ENCODE measurements at regions not wholly inside any gene's neighbourhood (a gene's known extent, or its start where the extent isn't known, plus 50 kb on each side); places are given as distances from the start of the nearest gene placed in this dataset.

DNA sequence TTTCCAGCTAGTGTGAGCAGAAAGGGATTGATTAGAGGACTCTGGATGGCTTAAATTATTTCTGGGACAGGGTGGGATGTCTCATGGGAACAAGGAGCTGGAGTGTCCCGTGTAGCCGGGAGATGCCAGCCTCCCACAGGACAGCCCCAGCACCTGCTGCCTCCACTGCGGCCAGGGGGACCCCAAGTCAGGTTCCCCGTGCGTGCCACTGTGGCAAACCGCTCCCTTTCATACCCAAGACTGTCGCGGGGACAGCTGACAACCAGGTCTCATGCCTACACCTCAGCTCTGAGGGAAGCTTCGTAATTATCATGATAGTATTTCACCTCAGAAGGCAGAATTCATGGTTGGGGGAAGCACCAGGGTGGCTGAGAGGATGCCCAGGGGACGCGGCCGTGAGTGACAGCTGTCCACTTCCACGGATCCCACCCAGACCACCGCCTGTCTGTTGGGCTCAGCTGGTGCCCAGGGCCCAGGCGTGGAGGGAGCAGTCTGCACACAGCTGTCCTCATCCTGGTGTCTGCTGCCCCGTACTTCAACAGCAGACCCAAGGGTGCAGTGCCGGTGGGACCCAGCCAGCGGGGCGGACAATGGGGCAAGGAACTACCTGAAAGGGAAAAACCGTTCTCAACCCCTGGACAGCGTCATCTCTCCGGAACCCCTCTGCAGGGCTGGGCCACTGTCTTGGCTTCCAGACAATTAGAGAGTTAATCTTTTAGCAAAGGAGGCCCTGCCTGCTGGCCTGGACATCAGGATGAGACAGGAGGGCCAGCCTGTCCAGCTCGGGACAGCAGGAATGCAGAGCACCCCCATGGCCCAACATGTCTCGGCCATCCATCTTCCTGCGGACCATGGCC lies 166.9 kb downstream of the OLFM1 start:
- H3K9me3 Mint-ChIP-seq: no peaks in the 10 kb centered on the region
- H3K27me3 Mint-ChIP-seq: peaks cover 17% of the 10 kb centered on the region
- TF ChIP-seq, protein P1, sequence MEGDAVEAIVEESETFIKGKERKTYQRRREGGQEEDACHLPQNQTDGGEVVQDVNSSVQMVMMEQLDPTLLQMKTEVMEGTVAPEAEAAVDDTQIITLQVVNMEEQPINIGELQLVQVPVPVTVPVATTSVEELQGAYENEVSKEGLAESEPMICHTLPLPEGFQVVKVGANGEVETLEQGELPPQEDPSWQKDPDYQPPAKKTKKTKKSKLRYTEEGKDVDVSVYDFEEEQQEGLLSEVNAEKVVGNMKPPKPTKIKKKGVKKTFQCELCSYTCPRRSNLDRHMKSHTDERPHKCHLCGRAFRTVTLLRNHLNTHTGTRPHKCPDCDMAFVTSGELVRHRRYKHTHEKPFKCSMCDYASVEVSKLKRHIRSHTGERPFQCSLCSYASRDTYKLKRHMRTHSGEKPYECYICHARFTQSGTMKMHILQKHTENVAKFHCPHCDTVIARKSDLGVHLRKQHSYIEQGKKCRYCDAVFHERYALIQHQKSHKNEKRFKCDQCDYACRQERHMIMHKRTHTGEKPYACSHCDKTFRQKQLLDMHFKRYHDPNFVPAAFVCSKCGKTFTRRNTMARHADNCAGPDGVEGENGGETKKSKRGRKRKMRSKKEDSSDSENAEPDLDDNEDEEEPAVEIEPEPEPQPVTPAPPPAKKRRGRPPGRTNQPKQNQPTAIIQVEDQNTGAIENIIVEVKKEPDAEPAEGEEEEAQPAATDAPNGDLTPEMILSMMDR (conservative IDR thresholded peaks at IDR 0.05): no peak
- no peak for DNase-seq (ENCODE audit: extremely low spot score, unreplicated experiment)
- H3K4me1 Mint-ChIP-seq (ENCODE audit: unreplicated experiment): no peaks in the 10 kb centered on the region
- no peak overlapping the region for H3K27ac Mint-ChIP-seq
- H3K36me3 Mint-ChIP-seq: no peaks in the 10 kb centered on the region
- H3K4me3 Mint-ChIP-seq: no peak overlapping the region

DNA sequence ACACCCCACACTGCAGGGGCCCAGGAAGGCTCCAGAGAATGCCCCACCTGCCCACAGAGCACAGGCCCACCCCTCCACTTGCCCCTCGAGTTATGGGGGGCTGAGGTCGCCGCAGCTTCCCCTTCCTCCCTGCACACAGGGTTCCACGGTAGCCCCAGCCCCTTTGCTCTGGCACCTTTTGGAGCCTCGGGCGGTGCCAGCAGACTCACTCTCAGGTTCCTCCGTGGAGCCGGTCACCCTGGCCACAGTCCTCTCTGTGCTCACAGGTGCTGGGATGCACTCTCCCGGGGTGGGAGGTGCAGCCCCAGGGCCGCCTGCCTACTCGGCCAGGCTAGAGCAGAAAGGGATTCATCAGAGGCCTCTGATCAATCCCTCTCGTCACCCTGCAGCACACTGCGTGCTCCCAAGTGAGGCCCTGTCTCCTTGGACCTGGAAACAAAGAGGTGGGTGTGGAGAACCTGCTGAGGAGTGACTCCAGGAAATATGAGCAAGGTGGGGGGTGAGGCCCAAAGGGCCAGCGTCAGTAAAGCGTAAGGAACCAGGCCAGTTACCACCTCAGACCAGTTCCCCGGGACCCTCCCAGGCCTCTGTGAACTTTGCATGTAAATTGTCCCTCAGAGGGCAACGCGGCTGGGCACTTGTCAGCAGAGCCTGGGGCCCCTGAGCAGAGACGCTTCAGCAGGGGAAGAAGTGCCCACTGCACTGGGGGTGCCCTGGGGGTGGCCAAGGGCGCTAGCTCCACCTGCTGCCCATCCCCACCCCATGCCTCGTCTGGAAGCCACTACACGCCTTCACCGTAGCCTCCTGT lies 167.8 kb downstream of the OLFM1 start:
- Mint-ChIP-seq H3K9me3 (no peaks in the 10 kb centered on the region), H3K27ac (no peak overlapping the region), H3K36me3 (no peaks in the 10 kb centered on the region), H3K4me3 (no peak overlapping the region), H3K4me1 (ENCODE audit: unreplicated experiment) (no peaks in the 10 kb centered on the region), H3K27me3 (peaks cover 17% of the 10 kb centered on the region)
- TF ChIP-seq, protein P1 (conservative IDR thresholded peaks at IDR 0.05): no peak
- no peak for DNase-seq (ENCODE audit: extremely low spot score, unreplicated experiment)

DNA sequence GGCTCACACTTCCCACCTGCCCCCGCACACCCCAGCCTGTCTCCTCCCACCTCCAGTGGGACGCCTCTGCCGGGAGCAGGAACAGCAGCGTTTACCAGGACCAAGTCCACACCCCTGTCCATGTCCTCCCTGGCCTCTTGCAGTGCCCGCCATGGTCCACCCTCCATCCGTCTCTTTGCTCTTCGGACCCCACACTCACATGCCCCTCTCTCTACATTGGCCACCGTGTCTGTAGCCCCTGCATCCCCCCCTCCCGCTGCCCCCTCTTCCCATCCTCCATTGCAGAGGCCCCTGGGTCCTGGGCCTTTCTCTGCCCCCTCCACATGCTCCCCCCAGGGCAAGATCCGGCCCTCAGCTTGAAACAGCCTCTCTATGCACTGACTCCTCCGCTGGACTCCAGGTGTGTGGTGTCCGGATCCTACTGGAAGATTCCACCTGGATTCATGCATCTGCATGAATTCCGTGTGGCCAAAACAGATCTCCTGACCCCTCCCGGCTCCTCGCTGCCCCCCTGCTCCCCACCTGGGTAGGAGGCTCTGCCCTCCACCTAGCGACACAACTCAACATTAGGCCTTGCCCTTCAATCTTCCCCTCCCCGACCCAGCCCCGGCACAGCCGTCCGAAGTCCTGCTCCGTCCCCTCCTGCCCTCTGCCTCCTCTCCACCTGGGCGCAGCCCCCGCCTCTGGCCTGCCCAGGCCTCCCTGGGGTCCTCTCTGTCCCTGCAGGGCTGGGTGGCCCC lies 168.5 kb downstream of the OLFM1 start:
- H3K4me1 Mint-ChIP-seq (ENCODE audit: unreplicated experiment): no peaks in the 10 kb centered on the region
- peaks cover 17% of the 10 kb centered on the region for H3K27me3 Mint-ChIP-seq
- TF ChIP-seq, protein P1 (conservative IDR thresholded peaks at IDR 0.05): no peak
- DNase-seq (ENCODE audit: extremely low spot score, unreplicated experiment): no peak
- H3K9me3 Mint-ChIP-seq: no peaks in the 10 kb centered on the region
- no peaks in the 10 kb centered on the region for H3K36me3 Mint-ChIP-seq
- H3K4me3 Mint-ChIP-seq: no peak overlapping the region
- H3K27ac Mint-ChIP-seq: no peak overlapping the region

DNA sequence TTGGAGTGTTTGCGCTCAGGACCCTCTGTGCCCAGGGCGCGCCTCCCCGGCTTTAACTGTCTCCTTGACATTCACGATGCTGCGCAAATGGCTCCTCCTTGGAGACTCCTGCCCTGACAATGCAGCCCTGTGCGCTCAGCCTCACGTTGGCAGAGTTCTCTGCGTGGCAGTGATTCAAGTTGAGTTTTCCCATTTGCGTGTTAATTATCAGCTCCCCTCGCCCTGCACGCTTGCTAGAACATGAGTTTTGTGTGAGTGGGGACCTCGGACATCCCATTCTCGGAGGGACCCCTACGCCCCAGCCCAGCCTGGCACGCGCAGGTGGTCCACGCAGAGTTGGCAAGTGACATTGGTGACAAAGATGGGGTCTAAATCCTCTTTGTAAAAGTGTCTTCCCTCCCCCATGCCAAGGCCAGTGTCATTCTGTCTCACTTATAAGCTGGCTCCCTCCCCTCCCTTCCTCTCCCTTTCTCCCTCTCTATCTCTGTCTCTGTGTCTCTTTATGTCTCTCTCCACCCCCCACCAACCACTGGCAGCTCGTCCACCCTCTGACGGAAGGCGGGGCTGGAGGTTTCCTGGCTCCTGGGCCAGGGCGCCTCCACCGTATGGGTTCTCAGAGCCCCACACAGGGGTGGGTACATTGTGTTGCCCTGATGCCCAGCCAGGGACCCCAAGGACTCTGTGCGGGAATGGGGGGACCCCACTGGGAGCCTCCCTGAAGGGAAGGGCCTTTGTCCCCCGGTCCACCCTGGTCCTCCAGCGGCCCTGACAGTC lies 169.3 kb downstream of the OLFM1 start:
- H3K36me3 Mint-ChIP-seq: no peaks in the 10 kb centered on the region
- TF ChIP-seq, protein P1 (conservative IDR thresholded peaks at IDR 0.05): no peak
- no peak overlapping the region for H3K4me3 Mint-ChIP-seq
- DNase-seq (ENCODE audit: extremely low spot score, unreplicated experiment): no peak
- no peaks in the 10 kb centered on the region for H3K9me3 Mint-ChIP-seq
- peaks cover 14% of the 10 kb centered on the region for H3K27me3 Mint-ChIP-seq
- H3K4me1 Mint-ChIP-seq (ENCODE audit: unreplicated experiment): no peaks in the 10 kb centered on the region
- no peak overlapping the region for H3K27ac Mint-ChIP-seq

DNA sequence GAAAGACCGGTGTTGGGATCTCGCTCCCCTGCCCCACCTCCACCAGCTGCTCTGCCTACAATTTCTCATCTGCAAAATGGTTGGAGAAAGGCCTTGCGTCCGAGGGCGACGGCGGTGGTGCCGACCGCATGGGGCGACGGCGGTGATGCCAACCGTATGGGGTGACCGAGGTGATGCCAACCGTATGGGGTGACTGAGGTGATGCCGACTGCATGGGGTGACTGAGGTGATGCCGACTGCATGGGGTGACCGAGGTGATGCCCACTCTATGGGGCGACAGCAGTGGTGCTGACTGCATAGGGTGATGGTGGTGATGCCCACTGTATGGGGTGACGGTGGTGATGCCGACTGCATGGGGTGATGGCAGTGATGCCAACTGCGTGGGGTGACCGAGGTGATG lies 171.0 kb downstream of the OLFM1 start:
- Mint-ChIP-seq H3K4me1 (ENCODE audit: unreplicated experiment) (no peaks in the 10 kb centered on the region), H3K9me3 (no peaks in the 10 kb centered on the region)
- TF ChIP-seq, protein P1 (conservative IDR thresholded peaks at IDR 0.05): no peak

More for the DNA sequence above, 171.0 kb downstream of the OLFM1 start:
- H3K4me3 Mint-ChIP-seq: no peak overlapping the region
- no peak overlapping the region for H3K27ac Mint-ChIP-seq
- H3K36me3 Mint-ChIP-seq: no peaks in the 10 kb centered on the region
- peaks cover 3% of the 10 kb centered on the region for H3K27me3 Mint-ChIP-seq
- DNase-seq (ENCODE audit: extremely low spot score, unreplicated experiment): no peak

Measured in type B pancreatic cell (in vitro differentiated cells).